ENCODE measurements at regions not wholly inside any gene's neighbourhood (a gene's known extent, or its start where the extent isn't known, plus 50 kb on each side); places are given as distances from the start of the nearest gene placed in this dataset.

- no peak for TF ChIP-seq CTCF (conservative IDR thresholded peaks at IDR 0.05; ENCODE audit: low read depth, low read length)
- Histone ChIP-seq H3K4me3 (IDR thresholded peaks at IDR 0.05; ENCODE audit: insufficient read depth, low read depth, low read length) (no peak overlapping the region), H2AFZ (ENCODE audit: low read depth) (no peak overlapping the region), H3K4me2 (no peak overlapping the region), H4K20me1 (ENCODE audit: insufficient read depth) (no peaks in the 10 kb centered on the region), H3K79me2 (ENCODE audit: insufficient read depth, low read depth) (no peaks in the 10 kb centered on the region), H3K36me3 (ENCODE audit: insufficient read depth) (no peaks in the 10 kb centered on the region), H3K27me3 (ENCODE audit: insufficient read depth, low read depth) (no peaks in the 10 kb centered on the region), H3K4me1 (ENCODE audit: low read depth, poor library complexity, severe bottlenecking) (no peaks in the 10 kb centered on the region), H3K9ac (no peak overlapping the region), H3K27ac (no peak overlapping the region)
Observed at GRCh38 chr7:27367179-27367932, 124.8 kb downstream of the EVX1 start.

- Histone ChIP-seq H3K36me3 (ENCODE audit: insufficient read depth) (no peaks in the 10 kb centered on the region), H3K27me3 (ENCODE audit: insufficient read depth, low read depth) (no peaks in the 10 kb centered on the region)
- no peak for TF ChIP-seq CTCF (conservative IDR thresholded peaks at IDR 0.05; ENCODE audit: low read depth, low read length)
Observed at GRCh38 chr7:27367933-27368549, 125.4 kb downstream of the EVX1 start.

GRCh38 chr7:27374958-27375841 is 132.6 kb downstream of the EVX1 start:
- H3K27ac ChIP-seq: no peak overlapping the region
- H4K20me1 ChIP-seq (ENCODE audit: insufficient read depth): no peaks in the 10 kb centered on the region
- no peak overlapping the region for H3K4me2 ChIP-seq
- no peak overlapping the region for H3K9ac ChIP-seq
- H3K79me2 ChIP-seq (ENCODE audit: insufficient read depth, low read depth): no peaks in the 10 kb centered on the region
- no peaks in the 10 kb centered on the region for H3K36me3 ChIP-seq (ENCODE audit: insufficient read depth)
- no peaks in the 10 kb centered on the region for H3K4me1 ChIP-seq (ENCODE audit: low read depth, poor library complexity, severe bottlenecking)
- no peak overlapping the region for H3K4me3 ChIP-seq (IDR thresholded peaks at IDR 0.05; ENCODE audit: insufficient read depth, low read depth, low read length)
- TF ChIP-seq CTCF (conservative IDR thresholded peaks at IDR 0.05; ENCODE audit: low read depth, low read length): no peak
- H2AFZ ChIP-seq (ENCODE audit: low read depth): no peak overlapping the region
- H3K27me3 ChIP-seq (ENCODE audit: insufficient read depth, low read depth): no peaks in the 10 kb centered on the region

More at GRCh38 chr7:27367933-27368549, 125.4 kb downstream of the EVX1 start:
- no peak overlapping the region for H3K4me3 ChIP-seq (IDR thresholded peaks at IDR 0.05; ENCODE audit: insufficient read depth, low read depth, low read length)
- H3K4me1 ChIP-seq (ENCODE audit: low read depth, poor library complexity, severe bottlenecking): no peaks in the 10 kb centered on the region
- H3K9ac ChIP-seq: no peak overlapping the region
- H2AFZ ChIP-seq (ENCODE audit: low read depth): no peak overlapping the region
- H3K79me2 ChIP-seq (ENCODE audit: insufficient read depth, low read depth): no peaks in the 10 kb centered on the region
- no peaks in the 10 kb centered on the region for H4K20me1 ChIP-seq (ENCODE audit: insufficient read depth)
- H3K27ac ChIP-seq: no peak overlapping the region
- H3K4me2 ChIP-seq: no peak overlapping the region

- no peak for TF ChIP-seq CTCF (conservative IDR thresholded peaks at IDR 0.05; ENCODE audit: low read depth, low read length)
- H3K4me1 ChIP-seq (ENCODE audit: low read depth, poor library complexity, severe bottlenecking): no peaks in the 10 kb centered on the region
- no peak overlapping the region for H3K9ac ChIP-seq
- H3K27ac ChIP-seq: no peak overlapping the region
- no peaks in the 10 kb centered on the region for H3K36me3 ChIP-seq (ENCODE audit: insufficient read depth)
- H3K27me3 ChIP-seq (ENCODE audit: insufficient read depth, low read depth): no peaks in the 10 kb centered on the region
- no peak overlapping the region for H3K4me3 ChIP-seq (IDR thresholded peaks at IDR 0.05; ENCODE audit: insufficient read depth, low read depth, low read length)
- H3K79me2 ChIP-seq (ENCODE audit: insufficient read depth, low read depth): no peaks in the 10 kb centered on the region
- no peaks in the 10 kb centered on the region for H4K20me1 ChIP-seq (ENCODE audit: insufficient read depth)
- no peak overlapping the region for H2AFZ ChIP-seq (ENCODE audit: low read depth)
- H3K4me2 ChIP-seq: no peak overlapping the region
Observed at GRCh38 chr7:27375958-27376357, 133.4 kb downstream of the EVX1 start.
